Activated CD4-positive, alpha-beta T cell treated with anti-CD3 and anti-CD28 coated beads, Interleukin-2, Interleukin-4, amounts not matched to agents 100 ng/mL and 50 ng/mL, durations not matched to agents 16 hours and 8 hours (primary cell): ENCODE measurements at regions not wholly inside any gene's neighbourhood (a gene's known extent, or its start where the extent isn't known, plus 50 kb on each side); places are given as distances from the start of the nearest gene placed in this dataset.

Experiments used
- DNase-seq: peaks from one replicate; pipeline ENCODE4 v3.0.0-alpha.2; 2020; ENCODE audit warnings: low spot score

DNA sequence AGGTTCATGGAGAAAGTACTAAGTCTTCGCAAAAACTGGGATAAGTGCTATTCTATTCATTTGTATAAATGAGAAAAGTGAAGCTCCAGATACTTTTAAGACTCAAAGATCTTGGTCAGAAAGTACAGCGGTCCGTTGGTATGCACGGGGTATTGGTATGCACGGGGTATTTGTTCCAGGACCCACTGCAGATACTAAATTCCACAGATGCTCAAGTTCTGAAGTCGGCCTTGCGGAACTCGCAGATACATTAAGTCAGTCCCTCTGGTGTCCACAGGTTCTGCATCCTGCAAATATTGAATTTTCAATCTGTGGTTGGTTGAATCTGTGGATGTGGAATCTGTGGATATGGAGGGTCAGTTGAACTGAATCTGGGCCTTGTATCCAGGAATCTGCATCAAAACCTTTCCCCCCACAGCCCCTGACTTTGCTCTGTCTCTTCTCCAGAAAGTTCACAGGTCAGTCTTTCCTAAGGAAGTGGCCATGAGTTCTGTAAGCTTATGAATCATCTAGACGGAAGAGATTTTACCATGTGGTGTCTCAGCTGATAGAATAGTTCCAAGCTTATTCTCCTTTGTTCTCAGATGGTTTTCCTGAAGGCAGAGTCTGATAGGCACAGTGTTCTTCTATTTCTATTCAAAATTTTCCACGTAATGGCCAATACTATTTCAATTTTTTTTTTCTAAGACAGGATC is 274.7 kb downstream of the NEDD1 start:
- no peak for DNase-seq

DNA sequence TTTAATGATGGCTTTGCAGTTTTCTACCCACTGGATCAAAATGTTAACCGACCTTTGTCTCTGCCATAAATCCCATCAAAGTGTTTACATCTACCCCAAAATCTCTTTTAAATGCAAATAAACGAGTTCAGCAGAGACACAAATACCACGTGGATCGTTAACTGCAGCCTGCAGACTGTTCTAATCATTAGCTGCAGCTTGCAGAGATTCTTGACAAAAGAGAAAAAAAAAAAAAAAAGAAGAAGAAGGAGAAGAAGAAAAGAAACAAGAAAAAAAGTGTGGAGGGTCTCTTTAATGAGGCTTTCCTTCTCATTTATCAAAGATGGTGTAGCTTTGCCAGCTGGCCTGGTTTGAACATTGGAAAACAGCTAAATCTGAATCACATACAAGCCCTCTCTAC is 275.7 kb downstream of the NEDD1 start:
- DNase-seq = no peak

DNA sequence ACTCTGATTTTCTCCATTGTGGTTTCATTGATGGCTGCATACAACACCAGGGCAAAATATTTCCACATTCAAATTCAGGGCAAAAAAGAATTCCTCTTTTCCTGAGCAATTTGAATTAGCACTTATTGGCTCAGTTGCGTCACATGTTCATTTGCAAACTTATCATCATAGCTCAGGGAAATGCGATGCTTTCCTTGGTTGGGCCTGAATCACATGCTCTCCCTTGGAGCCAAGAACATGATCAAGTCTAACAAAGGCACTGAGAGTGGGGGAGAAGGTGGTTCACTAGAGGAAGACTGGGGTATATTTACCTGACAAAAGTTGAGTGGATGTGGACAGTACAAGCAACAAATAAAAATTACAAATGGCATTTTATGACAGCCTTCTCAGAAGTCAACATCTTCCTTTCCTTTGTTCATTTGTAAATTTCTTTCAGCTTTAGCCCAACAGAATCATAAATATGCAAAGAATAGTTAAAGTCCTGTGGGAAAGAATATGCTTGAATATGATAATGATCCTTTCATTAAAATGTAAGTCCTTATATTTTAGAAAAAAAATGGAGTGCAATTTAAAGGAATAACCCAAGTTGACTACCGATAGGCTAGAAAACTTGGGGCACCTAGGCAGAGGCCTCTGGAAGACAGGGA is 277.2 kb downstream of the NEDD1 start:
- no peak for DNase-seq

DNA sequence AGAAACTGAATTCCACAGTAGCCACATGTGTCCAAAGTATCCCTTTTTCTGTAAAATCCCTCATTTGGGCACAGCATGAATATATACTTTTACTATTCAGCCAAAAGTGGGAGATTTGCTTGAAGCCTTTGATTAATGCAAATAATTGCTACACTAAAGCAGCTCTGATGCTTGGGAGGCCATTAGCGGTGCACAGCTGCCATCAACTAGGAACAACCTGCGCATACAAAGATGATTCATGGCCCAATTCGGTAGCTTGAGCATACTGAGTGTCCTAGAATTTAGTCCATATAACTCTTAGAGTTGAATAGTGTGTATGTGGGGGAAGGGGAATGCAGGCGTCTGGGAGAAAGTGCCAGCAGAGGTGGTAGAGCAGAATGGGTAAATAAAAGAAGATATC is 277.0 kb upstream of the RMST start:
- no peak for DNase-seq

DNA sequence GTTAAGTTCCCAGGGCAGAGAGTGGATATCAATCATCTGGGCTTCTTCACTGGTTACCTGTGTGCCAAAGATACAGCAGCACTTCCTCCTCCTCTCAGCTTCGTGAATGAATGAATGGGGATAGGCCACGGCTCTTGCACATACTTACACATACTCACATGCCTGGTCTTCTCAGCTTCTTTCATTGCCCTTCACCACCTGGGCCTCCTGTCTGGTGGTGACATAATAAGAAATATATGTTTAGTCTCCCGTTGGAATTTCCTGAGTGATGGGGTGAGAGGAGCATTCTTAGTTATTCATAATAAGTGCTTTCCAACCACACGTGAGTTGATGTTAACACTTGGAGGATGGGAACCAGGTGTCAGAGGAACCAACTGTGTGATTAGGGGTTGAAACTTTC is 268.1 kb upstream of the RMST start:
- no peak for DNase-seq

DNA sequence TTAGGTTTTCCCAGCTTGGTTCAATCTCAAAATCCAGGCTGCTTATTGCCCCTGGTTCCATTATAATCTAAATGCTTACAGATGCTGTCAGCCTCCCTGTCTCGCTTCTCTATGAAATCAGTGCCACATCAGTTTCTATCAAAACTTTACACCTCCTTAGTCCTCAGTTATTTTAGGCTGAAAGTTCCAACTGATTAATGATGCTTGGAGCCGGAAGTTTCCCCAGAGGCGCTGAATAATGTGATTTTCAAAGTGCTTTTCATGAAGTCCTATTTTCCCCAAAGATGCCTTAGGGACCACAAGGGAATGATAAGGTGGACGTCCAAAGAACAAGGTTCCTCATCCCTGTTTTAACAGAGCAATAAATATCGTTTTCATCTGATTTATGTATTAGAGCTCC is 262.4 kb upstream of the RMST start:
- DNase-seq = no peak

DNA sequence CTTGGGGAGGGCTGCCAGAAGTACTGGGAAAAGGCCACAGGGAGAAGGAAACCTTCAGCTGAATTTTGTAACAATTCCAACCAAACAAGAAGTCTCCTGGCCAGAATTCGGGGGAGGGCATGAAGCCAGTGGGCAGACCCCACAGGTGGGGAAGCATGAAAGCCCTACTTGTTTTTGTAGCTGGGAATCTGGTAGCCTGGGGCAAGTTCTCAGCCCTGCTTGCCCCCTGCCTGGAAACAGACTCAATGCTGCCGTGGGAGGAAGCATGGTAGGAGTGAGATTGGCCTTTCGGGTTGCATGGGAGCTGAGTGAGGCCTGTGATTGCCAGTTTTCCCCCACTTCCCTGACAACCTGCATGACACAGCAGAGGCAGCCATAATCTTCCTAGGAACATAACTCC is 259.2 kb upstream of the RMST start:
- no peak for DNase-seq

DNA sequence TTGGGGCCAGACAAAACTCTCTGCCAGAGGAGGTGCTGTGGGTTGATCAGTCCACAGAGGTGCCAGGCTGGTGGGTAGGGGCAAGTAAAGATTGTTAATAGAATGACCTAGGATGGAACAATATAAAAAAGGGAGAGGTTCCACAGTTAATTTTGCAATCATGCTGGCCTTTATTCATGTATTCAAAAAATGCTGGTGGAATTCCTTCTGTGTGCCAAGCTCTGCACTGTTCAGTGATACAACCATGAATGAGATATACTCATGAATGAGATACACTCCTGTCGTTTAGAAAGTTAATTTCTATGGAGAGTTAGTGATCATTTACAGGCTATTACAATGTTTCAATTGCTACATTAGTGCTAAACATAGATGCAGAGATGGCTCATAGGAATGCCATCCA is 252.6 kb upstream of the RMST start:
- DNase-seq = no peak

DNA sequence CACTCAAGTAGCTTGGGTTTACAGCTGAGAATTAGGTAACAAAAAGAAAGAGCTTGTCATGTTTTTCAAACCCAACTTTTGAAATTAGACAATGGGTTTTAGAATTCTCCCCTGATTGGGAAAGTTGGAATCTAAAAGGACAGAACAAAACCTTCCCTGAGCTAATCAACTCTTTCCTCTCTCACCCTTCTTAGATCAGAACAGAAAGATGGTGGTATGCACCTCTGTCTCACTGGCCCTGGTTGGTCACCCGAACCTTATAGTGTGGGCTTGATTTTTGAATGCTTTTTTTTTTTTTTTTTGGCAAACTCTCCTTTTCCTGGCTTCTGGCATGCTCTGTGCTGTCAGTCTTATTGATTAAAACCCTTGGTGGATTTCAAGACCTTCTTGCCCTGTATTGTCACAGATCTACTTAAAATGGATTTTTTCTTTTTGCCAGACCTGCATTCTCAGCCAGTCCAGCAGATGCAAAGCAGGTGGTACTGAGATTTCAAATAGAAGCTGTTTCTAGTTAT is 251.1 kb upstream of the RMST start:
- no peak for DNase-seq

DNA sequence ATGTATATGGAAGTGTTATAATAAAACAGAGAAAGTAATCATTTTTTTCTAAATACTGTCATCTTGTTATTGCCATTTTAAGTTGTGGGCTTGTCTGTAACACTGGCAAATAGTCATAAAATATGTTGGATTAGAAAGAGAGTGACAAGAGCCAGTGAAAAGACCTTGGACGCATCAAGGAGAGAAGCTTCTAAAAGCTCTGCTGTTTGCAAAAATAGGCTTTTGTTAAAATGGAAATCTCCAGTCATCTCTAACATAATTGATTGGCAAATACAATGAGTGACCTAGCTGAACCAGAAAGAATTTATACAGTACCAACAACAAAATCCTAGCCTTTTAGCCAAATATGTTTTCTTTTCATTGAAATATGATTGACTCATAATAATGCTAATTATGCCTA is 245.8 kb upstream of the RMST start:
- DNase-seq = no peak

DNA sequence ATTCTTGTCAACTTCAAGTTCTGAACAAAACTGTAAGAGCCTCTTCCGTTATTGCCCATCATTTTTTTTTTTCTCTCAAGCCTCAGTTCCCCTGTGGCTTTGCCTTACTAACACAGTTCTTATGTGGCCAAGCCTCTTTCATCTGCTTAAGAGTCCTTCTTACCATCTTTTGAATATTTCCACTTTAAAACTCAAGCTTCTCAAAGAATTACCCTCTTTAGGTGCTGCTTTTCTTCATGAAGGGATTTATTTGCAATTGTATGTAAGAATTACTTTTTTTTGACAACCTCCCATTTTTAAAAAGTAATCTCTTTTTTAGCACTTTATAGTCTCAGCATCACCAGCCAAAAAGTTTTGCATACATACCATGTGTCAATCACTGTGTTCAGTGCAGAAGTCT is 240.2 kb upstream of the RMST start:
- DNase-seq = no peak

DNA sequence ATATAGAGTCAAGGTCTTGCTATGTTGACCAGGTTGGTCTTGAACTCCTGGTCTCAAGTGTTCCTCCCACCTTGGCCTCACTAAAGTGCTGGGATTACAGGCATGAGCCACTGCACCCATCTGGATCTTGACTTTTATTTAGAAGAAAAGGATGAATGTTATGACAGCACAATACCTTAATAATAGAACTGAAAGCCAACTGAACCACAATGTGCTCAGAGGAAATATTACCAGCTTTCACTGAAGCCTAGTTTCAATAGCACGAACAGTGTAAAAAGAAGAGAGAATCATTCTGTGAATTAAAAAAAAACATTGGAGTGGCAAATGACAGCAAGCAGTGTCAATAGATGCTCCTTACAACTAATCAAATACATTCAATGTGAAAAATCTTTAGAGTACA is 239.2 kb upstream of the RMST start:
- DNase-seq = no peak

DNA sequence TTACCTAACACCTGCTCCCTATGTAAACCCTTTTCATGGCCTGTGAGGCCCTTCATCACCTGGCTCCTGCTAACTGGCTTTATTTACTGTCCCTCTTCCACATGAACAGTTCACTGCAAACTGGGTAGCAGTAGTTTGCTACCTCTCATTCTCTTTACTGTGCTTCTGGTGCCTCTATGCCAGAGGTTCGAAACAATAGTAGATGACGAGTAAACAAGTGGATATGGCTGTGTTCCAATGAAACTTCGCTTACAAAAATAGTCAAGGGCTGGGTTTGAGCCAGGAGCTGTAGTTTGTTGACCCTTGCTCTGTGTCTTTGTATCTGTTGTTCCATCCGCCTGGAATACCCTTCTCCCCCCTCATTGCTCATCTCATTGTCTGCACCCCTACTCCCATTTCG is 233.6 kb upstream of the RMST start:
- DNase-seq = no peak

DNA sequence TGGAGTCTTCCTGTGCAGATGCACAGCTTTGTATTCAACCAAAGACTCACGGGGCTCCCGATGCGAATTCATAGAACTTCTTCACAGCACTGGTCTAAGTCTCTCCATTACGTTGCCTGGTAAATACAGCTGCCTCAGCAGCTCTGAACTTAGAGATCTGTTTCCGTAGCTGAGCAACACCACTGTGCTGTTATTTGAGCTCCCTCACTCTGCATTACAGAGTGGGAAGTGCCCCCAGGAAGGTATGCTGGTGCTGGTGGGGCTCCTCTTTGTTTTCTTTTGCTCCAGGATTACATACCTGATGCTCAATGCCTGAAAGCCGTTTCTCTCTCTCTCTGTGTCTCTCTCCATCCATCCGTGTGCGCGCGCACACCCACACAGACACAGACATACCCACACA is 227.5 kb upstream of the RMST start:
- DNase-seq = no peak

DNA sequence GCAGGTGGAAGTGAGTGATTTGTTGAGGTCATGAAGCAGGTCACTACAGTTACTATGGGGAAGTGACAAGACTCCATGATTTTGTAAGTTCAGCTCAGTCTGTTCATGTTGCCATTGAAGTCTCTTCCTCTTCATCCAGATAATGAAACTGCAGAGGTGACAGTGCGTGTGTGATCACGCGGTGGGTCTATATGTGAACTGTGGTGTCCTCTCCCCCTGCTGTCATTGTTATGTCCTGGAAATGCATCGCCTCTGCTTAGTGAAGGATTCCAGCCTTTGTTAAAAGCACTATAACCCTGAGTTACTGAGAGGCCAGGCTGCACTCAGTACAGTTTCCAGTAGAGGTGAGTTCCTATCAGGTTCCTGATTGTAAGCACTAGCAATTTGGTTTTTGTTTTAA is 216.2 kb upstream of the RMST start:
- DNase-seq = no peak

DNA sequence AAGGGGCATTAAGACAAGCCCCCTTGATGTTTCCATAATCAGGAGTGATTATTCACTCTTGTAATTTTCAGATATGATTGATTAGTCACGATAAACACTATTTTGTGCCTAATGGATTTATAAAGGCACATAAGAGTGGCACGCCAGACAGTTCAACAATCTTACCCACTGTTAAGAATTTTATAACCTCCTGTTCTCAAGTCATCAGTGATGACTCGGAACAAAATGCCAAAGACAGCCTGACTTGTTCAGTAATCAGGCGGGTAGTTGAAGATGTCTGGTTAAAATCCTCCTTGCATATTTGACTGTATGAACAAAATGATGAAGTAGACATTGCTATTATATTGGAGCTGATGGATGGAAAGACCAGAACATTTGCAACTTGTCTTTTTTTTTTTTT is 212.1 kb upstream of the RMST start:
- DNase-seq = no peak

DNA sequence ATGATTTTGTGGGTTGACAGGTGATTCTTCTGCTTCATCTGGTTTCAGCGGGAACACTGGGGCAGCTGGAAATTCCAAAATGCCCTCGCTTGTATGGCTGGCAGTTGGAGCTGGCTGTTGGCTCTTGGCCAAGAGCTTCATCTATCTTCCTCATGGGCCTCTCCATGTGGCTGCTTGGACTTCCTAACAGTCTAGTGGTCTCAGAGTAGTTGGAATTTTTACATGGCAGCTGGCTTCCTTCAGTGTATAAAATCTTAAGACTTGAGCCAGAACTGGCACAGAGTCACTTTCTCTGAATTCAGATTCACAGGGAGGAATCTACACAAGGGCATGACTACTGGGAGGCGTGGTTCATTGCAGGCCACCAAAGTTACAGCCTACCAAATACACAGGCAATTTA is 204.9 kb upstream of the RMST start:
- no peak for DNase-seq

DNA sequence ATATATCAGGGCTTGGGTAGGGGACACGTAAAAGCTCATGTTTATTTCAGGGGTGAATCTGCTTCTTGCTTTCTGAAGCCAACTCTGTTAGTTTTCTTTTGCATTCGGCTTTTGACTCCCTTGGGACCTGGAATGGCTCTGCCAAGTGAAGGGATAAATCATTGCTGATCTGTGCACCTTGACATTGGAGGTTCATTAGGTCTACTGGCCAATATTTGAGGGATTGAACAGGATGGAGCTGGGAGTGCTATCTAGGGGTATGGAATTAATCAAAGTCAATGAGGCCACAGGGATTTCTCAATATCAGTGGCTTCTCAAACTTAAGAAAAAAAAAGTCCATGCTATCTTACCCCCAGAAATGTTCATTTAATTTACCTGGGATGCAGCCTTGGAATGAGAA is 203.5 kb upstream of the RMST start:
- no peak for DNase-seq

DNA sequence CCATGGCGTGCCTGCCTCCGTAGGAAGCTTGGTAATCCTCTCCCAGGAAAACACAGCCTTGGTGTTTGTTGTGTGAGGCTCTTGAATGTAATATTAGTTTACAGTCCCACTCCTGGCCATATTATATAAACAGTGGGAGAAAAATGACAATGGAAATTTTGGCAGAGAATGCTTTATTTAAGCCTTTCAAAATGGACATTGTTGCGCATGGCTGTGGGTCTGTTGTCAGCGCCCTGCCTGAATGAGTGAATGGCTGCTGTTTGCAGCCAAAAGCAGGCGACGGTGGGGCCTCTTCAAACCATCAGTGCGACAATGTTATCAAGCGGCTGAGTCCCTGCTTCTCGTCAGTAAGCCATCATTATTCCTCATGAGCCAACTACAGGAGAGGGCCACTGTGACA is 201.8 kb upstream of the RMST start:
- DNase-seq = no peak

DNA sequence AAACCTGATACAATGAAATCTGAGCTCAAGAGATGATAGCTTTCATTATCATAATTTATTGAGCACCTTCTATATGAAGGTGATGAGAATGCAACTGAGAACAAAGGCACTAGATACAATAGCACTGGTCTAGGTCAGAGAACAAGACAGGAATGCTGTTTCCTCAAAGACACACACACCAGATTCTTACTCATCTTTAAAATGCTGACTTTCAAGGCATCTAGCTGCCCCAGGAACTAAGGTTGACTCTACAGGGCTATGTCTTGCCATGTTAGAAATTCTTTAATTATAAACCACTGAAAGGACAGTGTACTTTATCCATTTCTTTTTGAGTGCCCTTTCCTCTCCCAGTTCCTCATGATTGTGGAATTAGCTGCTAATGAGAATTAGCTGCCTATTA is 195.4 kb upstream of the RMST start:
- no peak for DNase-seq

DNA sequence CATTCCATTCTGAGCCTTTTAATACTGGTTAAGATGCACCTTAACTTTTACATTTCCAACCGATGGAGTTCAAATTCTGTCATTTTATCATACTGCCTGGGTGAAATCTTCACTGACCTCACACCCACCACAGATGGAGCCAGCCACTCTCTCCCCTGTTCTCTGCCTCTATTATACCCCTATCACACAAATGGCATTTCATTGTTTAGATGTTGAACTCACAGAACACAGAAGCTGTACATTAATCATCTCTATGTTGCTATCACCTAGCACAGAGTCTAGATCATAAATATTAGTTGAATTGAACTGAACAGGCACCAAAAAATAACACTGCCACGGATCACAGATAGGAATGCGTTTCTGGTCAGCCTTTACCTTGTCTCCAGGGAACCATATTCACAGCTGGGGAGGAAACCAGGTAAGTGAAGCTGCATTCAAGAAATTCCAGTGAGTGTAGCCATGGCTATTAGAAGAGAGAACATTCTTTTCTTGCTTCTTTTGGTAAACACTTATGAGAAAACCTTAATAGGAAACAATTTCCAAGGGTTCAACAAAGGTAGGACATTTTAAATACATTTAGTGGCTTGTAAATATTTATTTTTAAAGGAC is 194.9 kb upstream of the RMST start:
- no peak for DNase-seq

DNA sequence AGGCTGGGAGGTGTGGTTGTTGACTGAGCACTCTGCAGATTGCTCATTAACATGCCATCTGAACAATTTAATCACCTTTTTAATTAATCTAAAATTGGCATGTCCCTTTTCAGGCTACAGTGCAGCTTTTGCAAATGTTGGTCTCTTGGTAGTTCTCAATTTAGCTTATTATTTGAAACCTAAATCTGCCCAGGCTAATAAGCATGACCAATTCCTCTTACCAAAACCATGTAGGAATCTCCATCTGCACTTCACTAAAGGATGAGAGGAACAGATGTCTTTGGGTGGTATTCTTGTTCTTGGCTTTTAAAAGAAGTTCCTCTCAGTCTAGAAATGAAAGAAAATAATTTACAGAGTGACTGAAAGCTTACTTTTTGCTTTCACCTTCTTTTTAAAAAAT is 190.1 kb upstream of the RMST start:
- no peak for DNase-seq

DNA sequence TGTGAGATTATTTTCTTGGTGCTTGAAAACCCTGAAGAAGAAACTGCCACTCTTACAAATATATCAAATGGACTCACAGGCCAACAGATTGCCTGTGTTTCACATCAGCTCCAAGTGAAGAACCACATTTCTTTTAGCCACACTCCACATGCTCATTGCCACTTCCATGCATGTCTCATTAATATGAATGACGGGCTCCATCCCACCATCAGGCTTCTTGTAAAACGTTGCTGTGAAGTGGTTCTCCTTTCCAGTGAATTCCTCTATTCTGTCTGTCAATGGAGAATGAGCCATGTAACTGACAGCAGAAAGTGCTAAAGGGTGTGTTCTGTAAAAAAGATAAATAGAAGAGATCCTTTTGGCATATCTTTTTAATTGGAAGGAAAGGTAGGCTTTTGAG is 188.2 kb upstream of the RMST start:
- DNase-seq = no peak

DNA sequence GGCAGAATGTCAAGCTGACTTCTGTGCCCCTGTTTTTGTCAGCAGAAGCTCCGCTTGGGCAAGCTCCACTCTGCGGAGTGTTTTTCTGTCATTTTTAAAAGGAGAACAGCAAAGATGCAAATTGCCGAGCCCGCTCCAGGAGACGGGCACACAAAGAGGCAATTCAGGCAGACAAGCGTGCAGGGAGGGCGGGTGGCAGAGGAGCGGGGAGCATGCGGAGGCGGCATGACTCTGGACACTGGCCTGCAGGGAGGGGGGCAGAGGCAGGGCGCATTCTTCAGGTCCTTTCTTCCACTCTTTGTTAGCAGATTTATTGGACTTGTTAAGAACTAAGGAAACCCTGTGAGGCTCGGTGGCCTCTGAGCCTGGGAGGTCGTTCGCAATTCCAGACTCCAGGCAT is 187.3 kb upstream of the RMST start:
- DNase-seq = no peak
